ENCODE measurements at regions not wholly inside any gene's neighbourhood (a gene's known extent, or its start where the extent isn't known, plus 50 kb on each side); places are given as distances from the start of the nearest gene placed in this dataset.

DNA sequence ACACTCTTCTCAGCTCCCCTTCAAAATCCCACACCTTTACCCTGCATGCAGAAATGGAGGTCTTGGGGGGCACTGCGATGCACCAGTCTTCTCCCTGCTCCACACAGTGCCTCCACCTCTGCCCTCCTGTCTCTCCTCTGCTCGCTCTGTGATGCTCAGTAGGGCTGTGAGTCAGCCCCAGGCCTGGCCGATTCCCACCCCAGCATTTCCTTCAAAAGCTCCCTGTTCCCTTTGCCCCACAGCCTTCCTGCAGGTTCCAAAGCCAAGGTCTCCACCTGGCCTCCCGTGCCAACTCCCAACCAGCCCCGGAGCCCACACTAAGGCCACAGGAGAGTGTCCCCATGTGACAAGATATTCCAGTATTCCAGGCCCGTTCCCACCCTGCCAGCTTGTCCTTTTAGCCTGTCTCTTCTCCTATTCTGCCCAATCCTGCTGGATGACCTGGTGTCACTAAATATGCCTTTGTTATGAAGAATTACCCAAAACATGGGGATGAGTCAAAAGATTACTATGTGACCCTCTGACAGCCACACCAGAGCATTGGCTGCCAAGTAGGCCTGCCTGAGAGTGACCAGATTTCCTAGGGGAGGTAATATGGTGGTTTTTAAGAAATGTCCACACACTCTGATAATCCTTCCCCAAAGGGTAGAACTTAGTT is 118.9 kb upstream of the NXT1 start:
- H3K27me3 ChIP-seq: no peaks in the 10 kb centered on the region
- H3K9me3 ChIP-seq: peaks cover 0 to 9% (median 0%) of the 10 kb centered on the region in 12 donors
- 88 to 96% (median 91%) methylated on average over 6 of the region's 6 CpGs for WGBS, 4 donors
- no peaks in the 10 kb centered on the region for H3K36me3 ChIP-seq
- H3K4me1 ChIP-seq: peaks cover 0 to 15% (median 0%) of the 10 kb centered on the region in 12 donors
- ATAC-seq (no peak), DNase-seq (no peak)
- TF ChIP-seq, protein P1, sequence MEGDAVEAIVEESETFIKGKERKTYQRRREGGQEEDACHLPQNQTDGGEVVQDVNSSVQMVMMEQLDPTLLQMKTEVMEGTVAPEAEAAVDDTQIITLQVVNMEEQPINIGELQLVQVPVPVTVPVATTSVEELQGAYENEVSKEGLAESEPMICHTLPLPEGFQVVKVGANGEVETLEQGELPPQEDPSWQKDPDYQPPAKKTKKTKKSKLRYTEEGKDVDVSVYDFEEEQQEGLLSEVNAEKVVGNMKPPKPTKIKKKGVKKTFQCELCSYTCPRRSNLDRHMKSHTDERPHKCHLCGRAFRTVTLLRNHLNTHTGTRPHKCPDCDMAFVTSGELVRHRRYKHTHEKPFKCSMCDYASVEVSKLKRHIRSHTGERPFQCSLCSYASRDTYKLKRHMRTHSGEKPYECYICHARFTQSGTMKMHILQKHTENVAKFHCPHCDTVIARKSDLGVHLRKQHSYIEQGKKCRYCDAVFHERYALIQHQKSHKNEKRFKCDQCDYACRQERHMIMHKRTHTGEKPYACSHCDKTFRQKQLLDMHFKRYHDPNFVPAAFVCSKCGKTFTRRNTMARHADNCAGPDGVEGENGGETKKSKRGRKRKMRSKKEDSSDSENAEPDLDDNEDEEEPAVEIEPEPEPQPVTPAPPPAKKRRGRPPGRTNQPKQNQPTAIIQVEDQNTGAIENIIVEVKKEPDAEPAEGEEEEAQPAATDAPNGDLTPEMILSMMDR (IDR thresholded peaks at IDR 0.05): no peak
- TF ChIP-seq POLR2A (IDR thresholded peaks at IDR 0.05): no peak
- H3K4me3 ChIP-seq: no peak overlapping the region
- H3K27ac ChIP-seq: no peak overlapping the region
- intact Hi-C loops (cut with DNase I): loop anchor here in 4 of 10 donors (5.0 to 10.0 kb wide), 5 partner anchors 47 to 897 kb away; no protein-coding TSS in a partner anchor

DNA sequence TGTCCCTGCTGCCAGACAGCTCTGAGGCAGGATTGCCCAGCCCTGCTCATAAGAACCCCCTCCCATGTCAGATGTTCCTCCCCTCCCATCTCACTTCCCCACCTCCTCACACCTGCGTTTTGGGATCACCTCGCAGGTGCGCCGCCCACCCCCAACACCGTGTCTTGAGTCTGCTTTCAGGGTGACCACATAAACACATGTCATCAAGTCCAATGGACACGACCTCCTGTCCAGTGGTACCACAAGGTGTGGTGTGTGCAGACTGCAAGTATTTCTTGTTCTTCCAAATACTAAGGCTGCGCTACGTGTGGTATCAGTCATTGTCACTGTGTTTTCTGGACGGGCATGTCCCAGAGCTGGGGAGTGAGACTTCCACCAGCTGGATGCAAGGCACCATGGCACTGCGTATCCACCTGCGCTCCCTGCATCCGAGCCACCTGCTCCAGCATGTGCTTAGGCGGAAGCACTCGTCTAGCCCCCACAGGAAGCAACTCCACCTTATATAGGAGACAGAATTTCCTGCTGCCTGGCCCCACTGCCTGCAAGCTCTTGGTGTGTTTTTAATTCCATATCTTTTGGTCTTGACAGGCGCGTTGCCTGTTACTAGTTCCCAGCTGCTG is 119.7 kb upstream of the NXT1 start:
- ATAC-seq: no peak
- TF ChIP-seq, protein P1 (IDR thresholded peaks at IDR 0.05): no peak
- no peak for TF ChIP-seq POLR2A (IDR thresholded peaks at IDR 0.05)
- 79 to 82% (median 80%) methylated on average over 14 to 16 of the region's 16 CpGs for WGBS, 4 donors
- no peak overlapping the region for H3K27ac ChIP-seq
- H3K27me3 ChIP-seq: no peaks in the 10 kb centered on the region
- peaks cover 0 to 9% (median 0%) of the 10 kb centered on the region in 12 donors for H3K9me3 ChIP-seq
- H3K4me3 ChIP-seq: no peak overlapping the region
- intact Hi-C loops (cut with DNase I): loop anchor here in 4 of 10 donors (5.0 to 10.0 kb wide), 5 partner anchors 46 to 896 kb away; no protein-coding TSS in a partner anchor
- no peak for DNase-seq
- H3K36me3 ChIP-seq: no peaks in the 10 kb centered on the region
- peaks cover 0 to 23% (median 0%) of the 10 kb centered on the region in 12 donors for H3K4me1 ChIP-seq

DNA sequence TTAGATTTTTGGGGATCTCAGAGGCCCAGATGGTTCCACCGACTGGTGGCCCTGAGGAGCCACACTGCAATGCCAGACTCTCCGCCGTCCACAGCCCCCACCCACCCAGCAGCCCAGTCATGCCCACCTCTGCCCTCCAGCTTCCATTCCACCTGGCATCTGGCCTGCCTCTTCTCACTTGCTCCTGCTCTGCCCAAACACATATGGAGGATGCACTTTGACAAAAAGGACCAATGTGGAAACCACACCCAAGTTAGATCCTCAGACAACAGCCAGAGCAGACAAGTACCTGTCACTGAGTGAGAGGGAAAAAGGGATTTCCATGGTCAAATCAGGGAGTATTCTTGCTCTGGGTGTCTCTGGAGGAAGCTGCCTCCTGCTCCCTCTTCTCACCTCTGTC is 120.6 kb upstream of the NXT1 start:
- H3K27me3 ChIP-seq: no peaks in the 10 kb centered on the region
- no peak overlapping the region for H3K4me3 ChIP-seq
- H3K36me3 ChIP-seq: no peaks in the 10 kb centered on the region
- TF ChIP-seq POLR2A (IDR thresholded peaks at IDR 0.05): no peak
- TF ChIP-seq, protein P1 (IDR thresholded peaks at IDR 0.05): no peak
- no peak for DNase-seq
- H3K9me3 ChIP-seq: peaks cover 0 to 9% (median 0%) of the 10 kb centered on the region in 12 donors
- 82 to 91% (median 87%) methylated on average over 3 of the region's 3 CpGs for WGBS, 4 donors
- H3K4me1 ChIP-seq: peaks cover 0 to 31% (median 0%) of the 10 kb centered on the region in 12 donors
- no peak for ATAC-seq
- intact Hi-C loops (cut with DNase I): loop anchor here in 4 of 10 donors (5.0 to 10.0 kb wide), 6 partner anchors 45 to 895 kb away; no protein-coding TSS in a partner anchor
- no peak overlapping the region for H3K27ac ChIP-seq

DNA sequence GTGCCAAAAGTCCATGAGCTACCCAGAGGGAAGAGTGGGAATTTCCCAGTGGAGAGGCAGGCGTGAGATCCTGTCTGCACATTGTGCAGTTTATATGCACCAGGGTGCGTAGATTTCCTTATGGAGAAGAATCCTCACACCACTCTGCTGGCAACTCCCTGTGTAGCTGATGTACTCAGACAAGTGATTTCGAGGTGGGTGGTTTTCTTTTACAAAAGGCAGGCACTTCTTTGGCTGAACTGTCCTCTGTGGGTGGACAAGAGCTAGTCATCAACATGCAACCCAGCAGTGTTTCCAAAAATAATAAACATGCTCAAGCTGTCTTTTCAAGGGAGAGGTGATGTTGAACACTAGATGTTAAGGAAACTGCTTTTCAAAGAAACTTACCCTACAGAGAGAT is 121.7 kb upstream of the NXT1 start:
- Histone ChIP-seq H3K27me3 (no peaks in the 10 kb centered on the region), H3K4me1 (peaks cover 0 to 34% (median 0%) of the 10 kb centered on the region in 12 donors), H3K9me3 (peaks cover 0 to 9% (median 0%) of the 10 kb centered on the region in 12 donors), H3K36me3 (no peaks in the 10 kb centered on the region), H3K4me3 (no peak overlapping the region), H3K27ac (no peak overlapping the region)
- DNase-seq: no peak
- WGBS, 4 donors: 34 to 56% (median 49%) methylated on average over 3 of the region's 3 CpGs
- ATAC-seq: peak in 2 of 4 donors; percentile 41 to 56
- intact Hi-C loops (cut with DNase I): loop anchor here in 2 of 10 donors (10.0 kb wide), 2 partner anchors 56 to 364 kb away; no protein-coding TSS in a partner anchor
- TF ChIP-seq, protein P1 (IDR thresholded peaks at IDR 0.05): no peak
- no peak for TF ChIP-seq POLR2A (IDR thresholded peaks at IDR 0.05)

Data from heart left ventricle (tissue), 16 donors.